Osteoblast (primary cell): ENCODE measurements at regions not wholly inside any gene's neighbourhood (a gene's known extent, or its start where the extent isn't known, plus 50 kb on each side); places are given as distances from the start of the nearest gene placed in this dataset.

ENCODE experiments used
- DNase-seq: peaks from one replicate; pipeline ENCODE4 v3.0.0; 2011; ENCODE audit warnings: low spot score, mixed read lengths; ENCODE audit not compliant: insufficient read length; ENCODE audit errors: missing footprints
- H2AFZ ChIP-seq: 2 replicates; pipeline ENCODE4 v1.6.0; 2011; ENCODE audit warnings: mild to moderate bottlenecking, low read length
- H3K27ac ChIP-seq: 2 replicates; pipeline ENCODE4 v1.5.1; 2011; ENCODE audit warnings: mild to moderate bottlenecking, low read depth, low read length, moderate library complexity
- H3K27me3 ChIP-seq: 2 replicates; pipeline ENCODE4 v1.6.0; 2012; ENCODE audit warnings: mild to moderate bottlenecking, control low read depth, inconsistent platforms, low read length, moderate library complexity; ENCODE audit not compliant: insufficient read depth
- H3K36me3 ChIP-seq: 2 replicates; pipeline ENCODE4 v1.5.1; 2011; ENCODE audit warnings: mild to moderate bottlenecking, low read length, control low read depth, moderate library complexity; ENCODE audit not compliant: insufficient read depth
- H3K4me1 ChIP-seq: 2 replicates; pipeline ENCODE4 v1.5.1; 2011; ENCODE audit warnings: mild to moderate bottlenecking, low read length, control low read depth, moderate library complexity; ENCODE audit not compliant: insufficient read depth
- H3K4me2 ChIP-seq: 2 replicates; pipeline ENCODE4 v1.6.0; 2011; ENCODE audit warnings: mild to moderate bottlenecking, low read length; ENCODE audit not compliant: insufficient read depth
- H3K4me3 ChIP-seq: fragments of 200-600 bp; sonication (generic); 3 replicates; pipeline ENCODE4 v1.5.1; 2012; ENCODE audit warnings: mild to moderate bottlenecking, low read length, inconsistent platforms; ENCODE audit not compliant: insufficient read depth
- H3K79me2 ChIP-seq: 2 replicates; pipeline ENCODE4 v1.6.0; 2012; ENCODE audit warnings: mild to moderate bottlenecking, low read length, control low read depth, inconsistent platforms; ENCODE audit not compliant: insufficient read depth
- H3K9me3 ChIP-seq: 2 replicates; pipeline ENCODE4 v1.5.1; 2011; ENCODE audit warnings: low read depth, low read length, control low read depth
- H4K20me1 ChIP-seq: 2 replicates; pipeline ENCODE4 v1.6.0; 2012; ENCODE audit warnings: mild to moderate bottlenecking, low read length, control low read depth; ENCODE audit not compliant: insufficient read depth
- TF ChIP-seq, protein P1 (sequence below): IDR thresholded peaks from 2 replicates; pipeline ENCODE4 v1.5.1; 2011; ENCODE audit warnings: mild to moderate bottlenecking, low read depth, low read length, moderate library complexity; ENCODE audit errors: extremely low read depth

DNA sequence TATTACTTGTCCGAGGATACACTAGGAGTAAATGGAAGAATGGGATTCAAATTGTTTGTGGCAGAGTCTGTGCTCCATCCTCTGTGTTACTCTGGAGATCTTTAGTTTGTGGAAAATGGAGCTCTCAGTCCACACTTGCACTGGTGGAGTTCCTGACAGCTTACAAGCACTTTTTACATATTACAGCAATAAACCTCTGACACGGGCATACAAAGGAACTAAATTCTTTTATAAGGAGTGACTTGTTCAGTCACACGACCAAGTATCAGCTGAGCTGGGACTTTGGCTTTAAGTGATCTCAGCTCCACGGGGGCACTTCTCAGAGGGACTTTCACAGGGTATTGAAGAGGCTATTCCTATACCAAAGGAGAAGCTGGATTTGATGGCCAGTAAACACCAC lies 417.5 kb downstream of the LRIG3 start:
- Histone ChIP-seq H3K4me2 (no peak overlapping the region), H2AFZ (peak overlapping the region; percentile 40), H3K27ac (peak overlapping the region; percentile 26)

GRCh38 chr12:58503731-58504130 lies 416.6 kb downstream of the LRIG3 start:
- H3K4me3 ChIP-seq: no peak overlapping the region
- no peak overlapping the region for H3K4me2 ChIP-seq
- no peaks in the 10 kb centered on the region for H3K27me3 ChIP-seq
- TF ChIP-seq, protein P1, sequence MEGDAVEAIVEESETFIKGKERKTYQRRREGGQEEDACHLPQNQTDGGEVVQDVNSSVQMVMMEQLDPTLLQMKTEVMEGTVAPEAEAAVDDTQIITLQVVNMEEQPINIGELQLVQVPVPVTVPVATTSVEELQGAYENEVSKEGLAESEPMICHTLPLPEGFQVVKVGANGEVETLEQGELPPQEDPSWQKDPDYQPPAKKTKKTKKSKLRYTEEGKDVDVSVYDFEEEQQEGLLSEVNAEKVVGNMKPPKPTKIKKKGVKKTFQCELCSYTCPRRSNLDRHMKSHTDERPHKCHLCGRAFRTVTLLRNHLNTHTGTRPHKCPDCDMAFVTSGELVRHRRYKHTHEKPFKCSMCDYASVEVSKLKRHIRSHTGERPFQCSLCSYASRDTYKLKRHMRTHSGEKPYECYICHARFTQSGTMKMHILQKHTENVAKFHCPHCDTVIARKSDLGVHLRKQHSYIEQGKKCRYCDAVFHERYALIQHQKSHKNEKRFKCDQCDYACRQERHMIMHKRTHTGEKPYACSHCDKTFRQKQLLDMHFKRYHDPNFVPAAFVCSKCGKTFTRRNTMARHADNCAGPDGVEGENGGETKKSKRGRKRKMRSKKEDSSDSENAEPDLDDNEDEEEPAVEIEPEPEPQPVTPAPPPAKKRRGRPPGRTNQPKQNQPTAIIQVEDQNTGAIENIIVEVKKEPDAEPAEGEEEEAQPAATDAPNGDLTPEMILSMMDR: no peak
- H3K27ac ChIP-seq: no peak overlapping the region
- no peaks in the 10 kb centered on the region for H3K36me3 ChIP-seq
- peaks cover 32% of the 10 kb centered on the region for H3K4me1 ChIP-seq
- H3K79me2 ChIP-seq: no peaks in the 10 kb centered on the region
- H4K20me1 ChIP-seq: no peaks in the 10 kb centered on the region
- H2AFZ ChIP-seq: no peak overlapping the region
- H3K9me3 ChIP-seq: no peaks in the 10 kb centered on the region
- DNase-seq: no peak

More for the DNA sequence above, 417.5 kb downstream of the LRIG3 start:
- no peaks in the 10 kb centered on the region for H4K20me1 ChIP-seq
- no peaks in the 10 kb centered on the region for H3K27me3 ChIP-seq
- H3K79me2 ChIP-seq: no peaks in the 10 kb centered on the region
- no peaks in the 10 kb centered on the region for H3K36me3 ChIP-seq
- DNase-seq: no peak
- no peak overlapping the region for H3K4me3 ChIP-seq
- peaks cover 32% of the 10 kb centered on the region for H3K4me1 ChIP-seq
- H3K9me3 ChIP-seq: no peaks in the 10 kb centered on the region
- TF ChIP-seq, protein P1: no peak

DNA sequence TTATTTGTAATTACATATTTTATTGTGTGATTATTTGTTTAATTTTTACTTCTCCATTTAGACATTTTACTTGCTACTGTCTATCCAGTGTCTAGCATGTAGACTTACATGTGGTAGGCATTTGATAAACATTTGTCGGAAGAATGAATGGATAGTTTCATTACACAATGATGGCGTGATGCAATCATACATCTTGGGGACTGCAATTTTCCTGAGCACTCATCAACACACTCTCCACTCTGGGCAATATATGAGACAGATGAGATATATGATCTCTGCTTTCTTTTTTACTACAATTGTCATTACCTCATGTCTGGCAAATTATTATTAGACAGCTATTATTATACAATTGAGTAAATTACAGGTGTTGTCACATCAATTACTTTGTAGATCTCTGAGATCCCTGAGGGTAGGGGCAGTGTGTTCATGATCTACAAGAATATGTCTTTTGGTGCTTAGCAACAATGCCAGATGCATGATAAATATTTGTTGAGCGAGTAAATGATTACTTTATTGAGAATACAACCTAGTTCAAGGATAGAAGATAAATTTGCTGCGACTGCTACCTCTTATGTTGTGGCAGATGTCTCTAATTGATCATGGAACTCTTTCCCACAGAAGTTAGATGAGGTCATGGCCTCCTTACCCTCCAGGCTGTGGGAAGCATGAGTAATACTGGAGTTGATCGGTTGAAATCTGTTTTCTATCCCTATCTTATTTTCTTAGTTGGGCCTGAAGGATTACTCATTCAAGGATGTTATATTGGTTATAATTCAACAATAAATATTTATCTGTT lies 416.0 kb downstream of the LRIG3 start:
- TF ChIP-seq, protein P1: no peak
- DNase-seq: no peak
- H3K36me3 ChIP-seq: no peaks in the 10 kb centered on the region
- H3K9me3 ChIP-seq: no peaks in the 10 kb centered on the region
- no peak overlapping the region for H3K4me3 ChIP-seq
- no peaks in the 10 kb centered on the region for H3K27me3 ChIP-seq
- no peak overlapping the region for H2AFZ ChIP-seq
- H3K4me2 ChIP-seq: no peak overlapping the region
- H4K20me1 ChIP-seq: no peaks in the 10 kb centered on the region
- no peaks in the 10 kb centered on the region for H3K79me2 ChIP-seq
- peak overlapping the region; percentile 39 for H3K27ac ChIP-seq
- H3K4me1 ChIP-seq: peaks cover 32% of the 10 kb centered on the region

- H3K27me3 ChIP-seq: no peaks in the 10 kb centered on the region
- no peaks in the 10 kb centered on the region for H4K20me1 ChIP-seq
- peak overlapping the region; percentile 82 for H2AFZ ChIP-seq
- DNase-seq: no peak
- peak overlapping the region; percentile 84 for H3K27ac ChIP-seq
- peaks cover 2% of the 10 kb centered on the region for H3K9me3 ChIP-seq
- no peak overlapping the region for H3K4me3 ChIP-seq
- H3K4me2 ChIP-seq: no peak overlapping the region
- peaks cover 9% of the 10 kb centered on the region for H3K4me1 ChIP-seq
- H3K79me2 ChIP-seq: no peaks in the 10 kb centered on the region
- H3K36me3 ChIP-seq: no peaks in the 10 kb centered on the region
- TF ChIP-seq, protein P1: no peak
These were observed 411.0 kb downstream of the LRIG3 start for GRCh38 chr12:58509116-58509885.
